ENCODE measurements at regions not wholly inside any gene's neighbourhood (a gene's known extent, or its start where the extent isn't known, plus 50 kb on each side); places are given as distances from the start of the nearest gene placed in this dataset.

DNA sequence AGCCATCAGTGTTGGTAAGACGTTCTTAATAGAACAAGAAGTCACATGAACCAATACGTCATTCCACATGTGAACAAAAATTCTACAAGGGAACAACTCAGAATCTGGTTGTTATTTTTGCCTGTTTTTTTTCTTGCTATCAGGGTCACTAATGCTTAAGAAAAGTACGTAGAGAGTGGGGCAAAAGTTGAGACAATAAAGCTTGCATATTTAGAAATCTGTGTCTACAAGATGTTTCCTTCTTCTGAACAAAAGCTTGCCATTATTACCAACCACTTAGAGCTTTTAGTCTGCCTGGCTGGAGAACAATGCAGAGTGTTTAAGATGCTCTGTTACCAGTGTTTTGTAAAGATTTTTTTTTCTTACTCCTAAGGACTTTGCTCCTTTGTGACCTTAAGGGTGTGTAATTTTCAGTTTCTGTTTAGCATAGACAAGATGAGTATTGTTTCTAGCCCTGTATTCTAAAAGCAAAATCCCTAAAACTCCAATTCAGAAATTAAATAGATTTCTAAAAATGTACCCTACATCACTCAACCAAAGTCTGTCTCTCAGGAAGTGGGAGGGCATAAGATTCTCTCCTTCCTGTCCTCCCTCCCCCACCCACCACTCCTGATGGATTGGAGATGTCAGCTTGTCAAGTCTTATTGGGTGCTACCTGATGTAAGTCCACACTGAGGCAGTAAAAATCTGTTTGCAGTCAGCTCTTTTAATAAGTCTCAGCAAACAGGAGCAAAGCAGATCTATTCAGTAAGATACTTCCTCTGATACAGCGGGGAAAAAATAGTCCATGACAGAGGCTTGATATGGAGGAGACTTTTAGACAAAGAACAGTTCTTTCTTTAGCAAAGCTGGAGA lies 267.6 kb downstream of the GRIN2B start:
- TF ChIP-seq POLR2AphosphoS5 (IDR thresholded peaks at IDR 0.05) (no peak), POLR2A (IDR thresholded peaks at IDR 0.05) (no peak)
- TF ChIP-seq, protein P1, sequence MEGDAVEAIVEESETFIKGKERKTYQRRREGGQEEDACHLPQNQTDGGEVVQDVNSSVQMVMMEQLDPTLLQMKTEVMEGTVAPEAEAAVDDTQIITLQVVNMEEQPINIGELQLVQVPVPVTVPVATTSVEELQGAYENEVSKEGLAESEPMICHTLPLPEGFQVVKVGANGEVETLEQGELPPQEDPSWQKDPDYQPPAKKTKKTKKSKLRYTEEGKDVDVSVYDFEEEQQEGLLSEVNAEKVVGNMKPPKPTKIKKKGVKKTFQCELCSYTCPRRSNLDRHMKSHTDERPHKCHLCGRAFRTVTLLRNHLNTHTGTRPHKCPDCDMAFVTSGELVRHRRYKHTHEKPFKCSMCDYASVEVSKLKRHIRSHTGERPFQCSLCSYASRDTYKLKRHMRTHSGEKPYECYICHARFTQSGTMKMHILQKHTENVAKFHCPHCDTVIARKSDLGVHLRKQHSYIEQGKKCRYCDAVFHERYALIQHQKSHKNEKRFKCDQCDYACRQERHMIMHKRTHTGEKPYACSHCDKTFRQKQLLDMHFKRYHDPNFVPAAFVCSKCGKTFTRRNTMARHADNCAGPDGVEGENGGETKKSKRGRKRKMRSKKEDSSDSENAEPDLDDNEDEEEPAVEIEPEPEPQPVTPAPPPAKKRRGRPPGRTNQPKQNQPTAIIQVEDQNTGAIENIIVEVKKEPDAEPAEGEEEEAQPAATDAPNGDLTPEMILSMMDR (IDR thresholded peaks at IDR 0.05) = no peak

All from breast epithelium (tissue), 3 donors.